Neural crest cell (in vitro differentiated cells): ENCODE measurements at regions not wholly inside any gene's neighbourhood (a gene's known extent, or its start where the extent isn't known, plus 50 kb on each side); places are given as distances from the start of the nearest gene placed in this dataset.

Source experiments
- DNase-seq: peaks from one replicate; pipeline ENCODE4 v3.0.0; 2021; ENCODE audit warnings: low read depth, mixed read lengths, low spot score
- H3K27ac Mint-ChIP-seq: one replicate; pipeline ENCODE4 v1.8.0; 2021; ENCODE audit warnings: mild to moderate bottlenecking, mixed read lengths; ENCODE audit not compliant: unreplicated experiment
- H3K27me3 Mint-ChIP-seq: 2 replicates; pipeline ENCODE4 v1.8.0; 2021; ENCODE audit warnings: low read depth, mild to moderate bottlenecking, mixed read lengths
- H3K36me3 Mint-ChIP-seq: 2 replicates; pipeline ENCODE4 v1.8.0; 2021; ENCODE audit warnings: low read depth, mild to moderate bottlenecking, mixed read lengths
- H3K4me1 Mint-ChIP-seq: 2 replicates; pipeline ENCODE4 v1.8.0; 2021; ENCODE audit warnings: mixed read lengths
- H3K4me3 Mint-ChIP-seq: one replicate; pipeline ENCODE4 v1.8.0; 2021; ENCODE audit warnings: mild to moderate bottlenecking, mixed read lengths
- H3K9me3 Mint-ChIP-seq: 2 replicates; pipeline ENCODE4 v1.8.0; 2021; ENCODE audit warnings: mixed read lengths
- TF ChIP-seq, protein P1 (sequence below): fragments of 200-600 bp; sonication (generic); conservative IDR thresholded peaks from 2 replicates; pipeline ENCODE4 v1.5.0; 2021; ENCODE audit warnings: antibody characterized with exemption, mild to moderate bottlenecking

DNA sequence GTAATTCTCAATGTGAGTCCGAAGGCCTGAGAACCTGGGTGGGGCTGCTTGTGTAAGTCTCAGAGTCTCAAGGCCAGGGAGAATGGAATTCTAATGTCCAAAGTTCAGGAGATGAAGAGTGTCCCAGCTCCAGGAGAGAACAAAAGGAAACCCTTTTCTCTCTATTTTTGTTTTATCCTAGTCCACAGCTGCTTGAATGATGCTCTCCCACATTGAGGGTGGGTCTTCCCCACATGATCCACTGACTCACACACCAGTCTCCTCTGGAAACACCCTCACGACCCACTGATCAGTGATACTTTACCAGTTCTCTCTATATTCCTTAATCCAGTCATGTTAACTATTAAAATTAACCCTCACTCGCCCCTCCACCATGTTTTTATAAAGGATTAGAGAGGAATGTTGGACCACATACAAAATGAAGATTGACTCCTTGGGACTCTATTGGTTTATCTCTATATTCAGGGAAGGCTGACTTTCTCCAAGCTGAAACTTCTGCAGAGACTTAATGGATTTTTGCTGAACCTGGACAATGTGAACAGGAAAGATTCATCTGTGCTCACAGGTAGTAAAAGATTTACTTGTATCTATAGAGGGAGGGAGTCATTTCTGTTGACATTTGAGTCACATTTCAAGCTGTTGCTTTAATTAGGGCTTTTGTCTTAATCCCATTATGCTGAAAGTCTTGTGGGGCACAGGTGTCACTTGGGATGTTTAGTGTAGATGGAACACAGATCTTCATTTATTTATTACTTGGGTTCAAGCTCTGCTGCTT, 1061.0 kb upstream of the TMEM132C start:
- no peaks in the 10 kb centered on the region for H3K36me3 Mint-ChIP-seq
- no peak for DNase-seq

DNA sequence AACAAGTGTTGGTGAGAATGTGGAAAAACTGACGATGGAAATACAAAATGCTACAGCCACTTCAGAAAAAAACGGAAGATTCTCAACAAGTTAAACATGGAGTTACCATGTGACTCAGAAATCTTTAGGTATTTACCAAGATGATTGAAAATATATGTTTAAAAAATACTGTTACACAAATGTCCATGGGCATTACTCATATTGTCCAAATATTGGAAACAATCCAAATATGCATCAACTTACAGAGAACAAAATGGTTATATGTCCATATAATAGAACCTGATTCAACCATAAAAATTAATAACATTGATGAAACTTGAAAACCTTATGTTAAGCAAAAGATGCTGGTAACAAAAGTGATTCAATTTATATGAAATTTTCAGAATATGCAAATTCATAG, 1057.7 kb upstream of the TMEM132C start:
- TF ChIP-seq, protein P1, sequence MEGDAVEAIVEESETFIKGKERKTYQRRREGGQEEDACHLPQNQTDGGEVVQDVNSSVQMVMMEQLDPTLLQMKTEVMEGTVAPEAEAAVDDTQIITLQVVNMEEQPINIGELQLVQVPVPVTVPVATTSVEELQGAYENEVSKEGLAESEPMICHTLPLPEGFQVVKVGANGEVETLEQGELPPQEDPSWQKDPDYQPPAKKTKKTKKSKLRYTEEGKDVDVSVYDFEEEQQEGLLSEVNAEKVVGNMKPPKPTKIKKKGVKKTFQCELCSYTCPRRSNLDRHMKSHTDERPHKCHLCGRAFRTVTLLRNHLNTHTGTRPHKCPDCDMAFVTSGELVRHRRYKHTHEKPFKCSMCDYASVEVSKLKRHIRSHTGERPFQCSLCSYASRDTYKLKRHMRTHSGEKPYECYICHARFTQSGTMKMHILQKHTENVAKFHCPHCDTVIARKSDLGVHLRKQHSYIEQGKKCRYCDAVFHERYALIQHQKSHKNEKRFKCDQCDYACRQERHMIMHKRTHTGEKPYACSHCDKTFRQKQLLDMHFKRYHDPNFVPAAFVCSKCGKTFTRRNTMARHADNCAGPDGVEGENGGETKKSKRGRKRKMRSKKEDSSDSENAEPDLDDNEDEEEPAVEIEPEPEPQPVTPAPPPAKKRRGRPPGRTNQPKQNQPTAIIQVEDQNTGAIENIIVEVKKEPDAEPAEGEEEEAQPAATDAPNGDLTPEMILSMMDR: no peak
- H3K27ac Mint-ChIP-seq: no peak overlapping the region
- peaks cover 9% of the 10 kb centered on the region for H3K27me3 Mint-ChIP-seq
- peaks cover 3% of the 10 kb centered on the region for H3K9me3 Mint-ChIP-seq
- no peak overlapping the region for H3K4me3 Mint-ChIP-seq
- DNase-seq: no peak
- no peaks in the 10 kb centered on the region for H3K36me3 Mint-ChIP-seq
- H3K4me1 Mint-ChIP-seq: no peaks in the 10 kb centered on the region

More for the DNA sequence above, 1061.0 kb upstream of the TMEM132C start:
- TF ChIP-seq, protein P1: no peak
- no peak overlapping the region for H3K4me3 Mint-ChIP-seq
- no peak overlapping the region for H3K27ac Mint-ChIP-seq
- H3K9me3 Mint-ChIP-seq: peaks cover 13% of the 10 kb centered on the region
- H3K27me3 Mint-ChIP-seq: peaks cover 12% of the 10 kb centered on the region
- H3K4me1 Mint-ChIP-seq: no peaks in the 10 kb centered on the region

DNA sequence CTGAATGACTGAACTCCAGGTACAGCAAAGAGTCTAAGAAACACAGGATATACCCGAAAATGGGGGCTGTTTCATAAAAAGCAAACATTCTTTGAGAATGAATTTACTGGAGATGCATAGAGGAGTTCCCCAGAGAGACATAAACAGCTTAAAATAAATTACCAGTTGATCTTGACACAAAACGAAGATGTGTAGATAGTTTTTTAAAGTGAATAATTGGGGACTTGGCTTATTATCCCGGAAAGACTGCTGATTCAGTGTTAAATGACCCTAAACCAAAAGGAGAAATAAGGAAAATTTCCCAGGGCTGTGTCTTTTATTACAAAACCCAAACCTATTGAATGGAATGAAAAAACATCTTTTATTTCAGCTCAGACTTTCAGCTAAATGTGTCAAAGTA, 1052.8 kb upstream of the TMEM132C start:
- DNase-seq: no peak
- TF ChIP-seq, protein P1: no peak
- Mint-ChIP-seq H3K4me3 (no peak overlapping the region), H3K4me1 (no peaks in the 10 kb centered on the region), H3K27ac (no peak overlapping the region), H3K27me3 (peaks cover 3% of the 10 kb centered on the region), H3K9me3 (peaks cover 2% of the 10 kb centered on the region), H3K36me3 (no peaks in the 10 kb centered on the region)

DNA sequence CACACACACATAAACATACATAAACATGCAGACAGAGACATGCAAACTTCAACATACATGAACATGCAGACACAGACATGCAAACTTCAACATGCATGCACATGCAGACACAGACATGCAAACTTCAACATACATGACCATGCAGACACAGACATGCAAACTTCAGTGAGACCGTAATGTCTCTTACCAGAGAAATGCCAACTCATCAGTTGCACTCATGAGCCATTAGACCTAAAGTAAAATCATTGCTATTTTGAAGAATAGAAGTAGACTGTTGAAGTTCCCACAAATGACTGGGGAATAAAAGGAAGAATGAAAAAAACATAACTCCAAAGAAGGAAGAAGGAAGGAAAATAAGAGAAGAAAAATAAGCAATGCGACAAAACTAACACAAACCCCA, 1044.0 kb upstream of the TMEM132C start:
- Mint-ChIP-seq H3K27me3 (peaks cover 4% of the 10 kb centered on the region), H3K9me3 (peaks cover under 1% of the 10 kb centered on the region), H3K36me3 (no peaks in the 10 kb centered on the region), H3K4me1 (no peaks in the 10 kb centered on the region), H3K4me3 (no peak overlapping the region), H3K27ac (no peak overlapping the region)
- DNase-seq: no peak
- TF ChIP-seq, protein P1: no peak

DNA sequence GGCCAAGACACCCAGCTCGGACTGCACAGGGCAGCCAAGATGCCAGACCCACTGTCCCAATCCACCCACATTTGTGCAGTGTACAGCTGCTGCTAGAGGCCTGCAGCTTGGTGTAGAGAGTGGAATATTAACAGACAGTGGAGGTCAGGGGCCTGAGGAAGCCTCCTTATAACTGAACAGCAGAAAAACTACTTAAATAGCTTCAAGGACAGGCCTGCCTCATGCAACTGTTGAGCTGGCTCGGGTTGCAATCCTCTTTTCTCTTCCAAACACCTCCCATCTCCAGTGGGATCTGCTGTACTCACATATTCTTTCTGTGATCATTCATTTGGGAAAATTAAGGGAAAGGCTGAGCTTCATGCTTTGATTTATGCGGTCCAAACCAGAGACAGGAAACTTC, 1043.2 kb upstream of the TMEM132C start:
- H3K4me3 Mint-ChIP-seq: no peak overlapping the region
- TF ChIP-seq, protein P1: no peak
- no peaks in the 10 kb centered on the region for H3K4me1 Mint-ChIP-seq
- no peak overlapping the region for H3K27ac Mint-ChIP-seq
- H3K36me3 Mint-ChIP-seq: no peaks in the 10 kb centered on the region
- no peak for DNase-seq
- peaks cover 4% of the 10 kb centered on the region for H3K27me3 Mint-ChIP-seq
- H3K9me3 Mint-ChIP-seq: no peaks in the 10 kb centered on the region
